Endothelial cell (in vitro differentiated cells): ENCODE measurements at regions not wholly inside any gene's neighbourhood (a gene's known extent, or its start where the extent isn't known, plus 50 kb on each side); places are given as distances from the start of the nearest gene placed in this dataset.

Experiments
- DNase-seq: peaks from one replicate; pipeline ENCODE4 v3.0.0; 2021; ENCODE audit warnings: low spot score
- H3K27ac Mint-ChIP-seq: one replicate; pipeline ENCODE4 v1.8.0; 2021; ENCODE audit warnings: mixed read lengths, inconsistent platforms; ENCODE audit not compliant: unreplicated experiment
- H3K27me3 Mint-ChIP-seq: one replicate; pipeline ENCODE4 v1.8.0; 2021; ENCODE audit warnings: mild to moderate bottlenecking, moderate library complexity, mixed read lengths, inconsistent platforms; ENCODE audit not compliant: unreplicated experiment
- H3K36me3 Mint-ChIP-seq: one replicate; pipeline ENCODE4 v1.8.0; 2021; ENCODE audit warnings: mild to moderate bottlenecking, low read depth, mixed read lengths, inconsistent platforms; ENCODE audit not compliant: unreplicated experiment
- H3K4me1 Mint-ChIP-seq: one replicate; pipeline ENCODE4 v1.8.0; 2021; ENCODE audit warnings: mild to moderate bottlenecking, mixed read lengths, inconsistent platforms; ENCODE audit not compliant: unreplicated experiment
- H3K4me3 Mint-ChIP-seq: one replicate; pipeline ENCODE4 v1.8.0; 2021; ENCODE audit warnings: mild to moderate bottlenecking, mixed read lengths, inconsistent platforms; ENCODE audit not compliant: unreplicated experiment
- H3K9me3 Mint-ChIP-seq: one replicate; pipeline ENCODE4 v1.8.0; 2021; ENCODE audit warnings: mixed read lengths, inconsistent platforms; ENCODE audit not compliant: unreplicated experiment
- TF ChIP-seq, protein P1 (sequence below): fragments of 200-600 bp; sonication (generic); IDR thresholded peaks from one replicate; pipeline ENCODE4 v1.5.0; 2021; ENCODE audit warnings: antibody characterized with exemption; ENCODE audit not compliant: unreplicated experiment

DNA sequence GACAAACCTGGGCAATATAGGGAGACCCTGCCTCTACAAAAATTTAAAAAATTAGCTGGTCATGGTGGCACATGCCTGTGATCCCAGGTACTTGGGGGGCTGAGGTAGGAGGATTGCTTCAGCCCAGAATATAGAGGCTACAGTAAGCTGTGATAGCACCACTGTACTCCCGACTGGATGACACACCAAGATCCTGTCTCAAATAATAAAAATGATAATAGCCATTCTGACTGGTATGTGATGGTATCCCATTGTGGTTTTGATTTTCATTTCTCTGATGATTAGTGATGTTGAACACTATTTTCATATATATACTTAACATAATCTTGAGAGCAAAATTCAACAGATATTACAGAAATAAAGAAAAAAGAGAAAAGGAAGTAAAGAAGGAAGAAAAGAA lies 1491.0 kb upstream of the PIK3C3 start:
- Mint-ChIP-seq H3K27me3 (no peaks in the 10 kb centered on the region), H3K9me3 (no peaks in the 10 kb centered on the region), H3K36me3 (no peaks in the 10 kb centered on the region), H3K4me1 (no peaks in the 10 kb centered on the region), H3K4me3 (no peak overlapping the region), H3K27ac (no peak overlapping the region)
- TF ChIP-seq, protein P1, sequence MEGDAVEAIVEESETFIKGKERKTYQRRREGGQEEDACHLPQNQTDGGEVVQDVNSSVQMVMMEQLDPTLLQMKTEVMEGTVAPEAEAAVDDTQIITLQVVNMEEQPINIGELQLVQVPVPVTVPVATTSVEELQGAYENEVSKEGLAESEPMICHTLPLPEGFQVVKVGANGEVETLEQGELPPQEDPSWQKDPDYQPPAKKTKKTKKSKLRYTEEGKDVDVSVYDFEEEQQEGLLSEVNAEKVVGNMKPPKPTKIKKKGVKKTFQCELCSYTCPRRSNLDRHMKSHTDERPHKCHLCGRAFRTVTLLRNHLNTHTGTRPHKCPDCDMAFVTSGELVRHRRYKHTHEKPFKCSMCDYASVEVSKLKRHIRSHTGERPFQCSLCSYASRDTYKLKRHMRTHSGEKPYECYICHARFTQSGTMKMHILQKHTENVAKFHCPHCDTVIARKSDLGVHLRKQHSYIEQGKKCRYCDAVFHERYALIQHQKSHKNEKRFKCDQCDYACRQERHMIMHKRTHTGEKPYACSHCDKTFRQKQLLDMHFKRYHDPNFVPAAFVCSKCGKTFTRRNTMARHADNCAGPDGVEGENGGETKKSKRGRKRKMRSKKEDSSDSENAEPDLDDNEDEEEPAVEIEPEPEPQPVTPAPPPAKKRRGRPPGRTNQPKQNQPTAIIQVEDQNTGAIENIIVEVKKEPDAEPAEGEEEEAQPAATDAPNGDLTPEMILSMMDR: no peak
- no peak for DNase-seq

GRCh38 chr18:40453903-40454302 lies 1501.1 kb upstream of the PIK3C3 start:
- Mint-ChIP-seq H3K36me3 (no peaks in the 10 kb centered on the region), H3K27me3 (no peaks in the 10 kb centered on the region), H3K4me1 (peaks cover 21% of the 10 kb centered on the region), H3K4me3 (no peak overlapping the region), H3K27ac (no peak overlapping the region), H3K9me3 (no peaks in the 10 kb centered on the region)
- TF ChIP-seq, protein P1: no peak
- no peak for DNase-seq

GRCh38 chr18:40452599-40452998 lies 1502.4 kb upstream of the PIK3C3 start:
- H3K9me3 Mint-ChIP-seq: no peaks in the 10 kb centered on the region
- TF ChIP-seq, protein P1: no peak
- DNase-seq: no peak
- H3K36me3 Mint-ChIP-seq: no peaks in the 10 kb centered on the region
- H3K4me3 Mint-ChIP-seq: no peak overlapping the region
- H3K27me3 Mint-ChIP-seq: no peaks in the 10 kb centered on the region
- peaks cover 15% of the 10 kb centered on the region for H3K4me1 Mint-ChIP-seq
- no peak overlapping the region for H3K27ac Mint-ChIP-seq

GRCh38 chr18:40450751-40451150 lies 1504.3 kb upstream of the PIK3C3 start:
- H3K27me3 Mint-ChIP-seq: no peaks in the 10 kb centered on the region
- no peak overlapping the region for H3K27ac Mint-ChIP-seq
- H3K36me3 Mint-ChIP-seq: no peaks in the 10 kb centered on the region
- H3K4me3 Mint-ChIP-seq: no peak overlapping the region
- no peaks in the 10 kb centered on the region for H3K9me3 Mint-ChIP-seq
- no peak for DNase-seq
- H3K4me1 Mint-ChIP-seq: peaks cover 20% of the 10 kb centered on the region
- TF ChIP-seq, protein P1: no peak

- DNase-seq: no peak
- Mint-ChIP-seq H3K27me3 (no peaks in the 10 kb centered on the region), H3K4me1 (peaks cover 9% of the 10 kb centered on the region), H3K4me3 (no peak overlapping the region), H3K36me3 (no peaks in the 10 kb centered on the region), H3K27ac (no peak overlapping the region), H3K9me3 (no peaks in the 10 kb centered on the region)
- TF ChIP-seq, protein P1: no peak
Measured at GRCh38 chr18:40447820-40448219, 1507.2 kb upstream of the PIK3C3 start.
